HG02678 (cell line): ENCODE measurements at regions not wholly inside any gene's neighbourhood (a gene's known extent, or its start where the extent isn't known, plus 50 kb on each side); places are given as distances from the start of the nearest gene placed in this dataset.

Source experiments
- ATAC-seq: cut with Tn5 transposase; IDR thresholded peaks from one replicate; pipeline ENCODE4 v1.9.1; 2021; ENCODE audit warnings: mild to moderate bottlenecking, moderate library complexity; ENCODE audit not compliant: unreplicated experiment

- ATAC-seq: peak; percentile 53
Measured at GRCh38 chr14:32254952-32255679, 52.0 kb upstream of the RNU6-8 start.

DNA sequence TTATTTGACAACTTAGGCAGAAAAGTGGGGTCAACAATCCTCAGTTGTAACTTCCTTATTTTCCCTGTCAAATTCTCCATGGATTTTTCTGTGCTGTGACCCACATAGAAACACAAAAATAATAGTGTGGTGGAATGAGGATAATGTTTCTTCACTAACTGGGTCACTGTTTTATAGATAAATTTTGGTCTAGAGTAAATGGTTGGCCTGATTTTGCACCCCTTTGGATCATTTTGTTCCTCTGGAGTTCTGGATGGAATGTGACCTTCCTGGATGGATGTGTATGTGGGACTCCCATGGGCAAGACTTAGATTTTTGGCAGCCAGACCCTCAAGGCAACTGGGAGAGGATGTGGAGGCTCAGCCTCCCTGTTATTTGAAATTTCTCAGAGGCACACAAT is 52.7 kb upstream of the RNU6-8 start:
- ATAC-seq: no peak

- no peak for ATAC-seq
Measured at GRCh38 chr14:32256576-32256975, 53.5 kb upstream of the RNU6-8 start.

DNA sequence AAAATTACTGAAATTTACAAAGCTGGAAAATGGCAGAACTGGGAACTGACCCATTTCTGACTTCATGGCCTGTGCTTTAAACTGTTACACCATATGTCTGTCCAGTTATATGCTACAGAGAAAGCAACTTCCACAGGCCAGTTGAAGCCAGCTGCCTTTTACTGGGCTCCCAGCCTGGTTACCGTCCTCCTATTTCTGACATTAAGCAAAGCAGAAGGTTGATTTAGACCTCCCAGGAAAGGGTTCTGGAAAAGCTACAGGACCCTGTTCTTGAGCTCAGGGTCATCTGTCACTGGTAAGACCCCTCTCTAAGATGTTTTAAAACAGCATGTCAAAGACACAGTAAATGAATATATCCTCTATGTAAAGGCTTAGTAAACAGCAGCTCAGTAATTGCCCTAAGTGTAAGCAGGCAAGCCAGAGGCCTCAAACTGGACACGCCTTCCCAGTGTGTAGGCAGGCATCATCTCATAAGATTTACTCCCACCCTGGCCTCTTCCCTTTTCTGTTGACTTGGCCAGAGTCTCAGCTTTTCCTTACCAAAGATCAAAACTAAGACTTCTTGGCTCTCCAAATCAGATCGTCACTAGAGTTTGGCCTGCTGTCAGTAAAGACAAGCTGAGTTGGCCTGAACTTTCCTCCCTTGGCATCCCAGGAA is 55.4 kb upstream of the RNU6-8 start:
- ATAC-seq: no peak

- peak; percentile 86 for ATAC-seq
Measured at GRCh38 chr14:32259368-32260013, 56.4 kb upstream of the RNU6-8 start.

DNA sequence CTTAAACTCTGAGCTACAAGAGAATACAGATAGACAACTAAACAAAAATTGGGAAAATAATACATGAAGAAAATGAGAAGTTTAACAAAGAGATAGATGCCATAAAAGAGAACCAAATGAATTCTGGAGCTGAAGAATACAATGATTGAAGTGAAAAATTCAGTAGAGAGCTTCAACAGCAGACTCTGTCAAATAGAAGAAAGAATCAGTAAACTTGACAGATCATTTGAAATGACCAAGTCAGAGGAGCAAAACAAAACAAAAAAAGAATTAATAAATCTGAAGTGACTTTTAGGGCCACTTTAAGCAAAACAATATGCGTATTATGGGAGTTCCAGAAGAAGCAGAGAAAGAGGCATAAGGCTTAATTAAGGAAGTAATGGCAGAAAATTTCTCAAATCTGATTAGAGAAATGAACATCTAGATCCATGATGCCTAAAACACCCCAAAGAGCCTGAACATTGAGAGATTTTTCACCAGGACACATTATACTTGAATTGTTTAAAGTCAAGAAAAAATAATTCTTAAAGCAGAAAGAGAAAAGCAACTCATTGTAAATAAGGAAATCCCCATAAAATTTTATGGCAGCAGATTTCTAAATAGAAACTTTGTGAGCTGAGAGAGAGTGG is 61.0 kb upstream of the RNU6-8 start:
- no peak for ATAC-seq

DNA sequence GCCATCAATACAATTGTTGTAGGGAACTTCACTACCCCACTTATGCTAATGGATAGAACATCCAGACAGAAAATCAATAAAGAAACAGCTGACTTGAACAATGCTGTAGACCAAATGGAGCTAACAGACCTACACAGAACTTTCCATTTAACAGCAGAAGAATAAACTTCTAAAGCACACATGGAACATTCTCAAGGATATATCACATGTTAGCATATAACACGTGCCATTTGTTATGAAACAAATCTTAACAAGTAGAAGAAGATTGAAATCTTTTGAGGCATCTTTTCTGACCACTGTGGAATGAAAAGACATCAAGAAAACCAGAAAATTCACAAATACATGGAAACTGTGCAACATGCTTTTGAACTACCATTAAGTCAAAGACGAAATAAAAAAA is 62.5 kb upstream of the RNU6-8 start:
- no peak for ATAC-seq

DNA sequence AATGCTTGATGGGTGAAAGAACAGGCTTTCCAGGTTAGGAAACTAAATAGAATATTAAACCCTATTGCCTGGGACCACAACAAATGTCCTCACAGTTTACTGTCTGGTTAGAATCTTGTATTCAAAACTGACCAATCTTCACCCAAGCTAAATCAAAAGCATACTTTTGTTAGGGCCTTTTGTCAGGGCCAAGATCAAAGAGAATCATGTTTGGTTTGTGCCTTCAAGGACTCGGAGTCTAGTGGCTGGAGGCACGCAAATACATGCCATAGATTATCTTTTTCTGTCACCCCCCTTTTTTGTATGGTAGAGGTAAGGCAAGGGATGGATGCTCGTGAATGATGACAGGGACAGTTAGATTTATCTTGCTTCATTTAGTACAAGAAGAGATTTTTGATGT is 51.1 kb upstream of the AKAP6 start:
- ATAC-seq: no peak
